AG20443 (cell line): ENCODE measurements at regions not wholly inside any gene's neighbourhood (a gene's known extent, or its start where the extent isn't known, plus 50 kb on each side); places are given as distances from the start of the nearest gene placed in this dataset.

ENCODE experiments used
- DNase-seq: peaks from one replicate; pipeline ENCODE4 v3.0.0; 2012; ENCODE audit warnings: low spot score, mixed read lengths

- DNase-seq = no peak
These were observed 477.6 kb upstream of the INTU start for GRCh38 chr4:127155116-127155515.

- no peak for DNase-seq
These were observed 477.2 kb upstream of the INTU start for GRCh38 chr4:127155555-127155954.

- DNase-seq = peak; percentile 76
These were observed 470.0 kb upstream of the INTU start for GRCh38 chr4:127162741-127163140.

- no peak for DNase-seq
These were observed 466.8 kb upstream of the INTU start for GRCh38 chr4:127165971-127166370.

- DNase-seq = no peak
These were observed 458.6 kb upstream of the INTU start for GRCh38 chr4:127174201-127174600.

- DNase-seq = no peak
These were observed 458.1 kb upstream of the INTU start for GRCh38 chr4:127174616-127175015.

- no peak for DNase-seq
These were observed 453.3 kb upstream of the INTU start for GRCh38 chr4:127179256-127180087.

GRCh38 chr4:127181001-127181400 is 451.8 kb upstream of the INTU start:
- DNase-seq = no peak

- no peak for DNase-seq
These were observed 450.1 kb upstream of the INTU start for GRCh38 chr4:127182687-127183086.

GRCh38 chr4:127188847-127189246 is 443.9 kb upstream of the INTU start:
- DNase-seq = no peak

GRCh38 chr4:127194281-127194680 is 438.5 kb upstream of the INTU start:
- no peak for DNase-seq

GRCh38 chr4:127196655-127197352 is 436.0 kb upstream of the INTU start:
- no peak for DNase-seq

- peak; percentile 59 for DNase-seq
These were observed 429.1 kb upstream of the INTU start for GRCh38 chr4:127203562-127204200.

- DNase-seq = no peak
These were observed 428.4 kb upstream of the INTU start for GRCh38 chr4:127204322-127204721.

- no peak for DNase-seq
These were observed 423.1 kb upstream of the INTU start for GRCh38 chr4:127209580-127210095.

GRCh38 chr4:127210893-127211649 is 421.7 kb upstream of the INTU start:
- DNase-seq = no peak

- DNase-seq = no peak
These were observed 420.9 kb upstream of the INTU start for GRCh38 chr4:127211650-127212560.

GRCh38 chr4:127212701-127213100 is 420.1 kb upstream of the INTU start:
- no peak for DNase-seq

- DNase-seq = peak; percentile 37
These were observed 418.7 kb upstream of the INTU start for GRCh38 chr4:127214016-127214415.

GRCh38 chr4:127214931-127215330 is 417.8 kb upstream of the INTU start:
- DNase-seq = no peak
